ENCODE measurements at regions not wholly inside any gene's neighbourhood (a gene's known extent, or its start where the extent isn't known, plus 50 kb on each side); places are given as distances from the start of the nearest gene placed in this dataset.

DNA sequence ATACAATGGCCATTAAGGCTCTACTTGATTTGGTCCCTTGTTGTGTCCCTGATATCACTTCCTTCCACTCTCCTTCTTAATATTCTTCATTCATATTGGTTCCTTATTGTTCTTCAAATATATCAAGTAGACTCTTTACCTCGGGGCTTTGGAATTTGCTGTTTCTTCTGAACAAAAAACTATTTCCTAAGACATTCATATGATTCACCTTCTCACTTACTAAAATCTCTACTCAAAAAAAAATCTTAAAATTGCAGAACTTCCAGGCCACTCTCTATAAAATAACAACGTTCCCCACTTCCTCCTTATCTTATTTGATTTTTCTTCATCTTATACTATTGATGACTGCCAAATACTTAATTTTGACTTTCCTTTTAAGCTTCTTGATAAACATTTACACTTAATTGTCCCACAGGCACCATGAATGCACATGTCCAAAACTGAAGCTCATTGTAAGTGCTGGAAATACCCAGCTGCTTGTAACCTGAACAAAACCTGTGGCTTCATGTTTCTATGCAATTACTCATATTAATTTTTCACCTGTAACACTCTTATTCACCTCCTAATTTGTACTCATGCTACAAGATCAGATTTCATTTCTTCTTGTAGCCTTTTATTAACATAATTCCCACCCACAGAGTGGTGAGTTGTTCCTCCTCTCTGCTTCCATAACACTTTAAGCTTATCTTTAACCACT, 58.4 kb upstream of the NUDT12 start:
- DNase-seq: no peak

DNA sequence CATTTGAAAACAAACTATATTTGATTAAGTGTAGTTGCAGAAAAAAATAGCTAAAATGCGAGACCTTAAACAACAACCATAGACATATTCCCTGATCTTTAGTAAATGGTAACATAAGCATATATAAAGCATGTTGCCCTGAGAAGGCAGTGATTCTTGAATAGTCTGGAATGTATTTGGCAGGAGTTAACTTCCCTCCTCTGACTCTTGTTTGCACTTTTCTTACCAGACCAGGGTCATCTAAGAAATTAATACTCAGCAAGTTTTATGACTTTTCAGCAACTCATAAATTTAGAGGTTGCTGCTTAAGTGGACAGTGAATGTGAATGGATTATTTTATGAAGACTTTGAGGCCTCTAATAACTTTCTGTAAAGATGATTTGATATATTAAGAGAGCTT, 55.3 kb upstream of the NUDT12 start:
- no peak for DNase-seq

DNA sequence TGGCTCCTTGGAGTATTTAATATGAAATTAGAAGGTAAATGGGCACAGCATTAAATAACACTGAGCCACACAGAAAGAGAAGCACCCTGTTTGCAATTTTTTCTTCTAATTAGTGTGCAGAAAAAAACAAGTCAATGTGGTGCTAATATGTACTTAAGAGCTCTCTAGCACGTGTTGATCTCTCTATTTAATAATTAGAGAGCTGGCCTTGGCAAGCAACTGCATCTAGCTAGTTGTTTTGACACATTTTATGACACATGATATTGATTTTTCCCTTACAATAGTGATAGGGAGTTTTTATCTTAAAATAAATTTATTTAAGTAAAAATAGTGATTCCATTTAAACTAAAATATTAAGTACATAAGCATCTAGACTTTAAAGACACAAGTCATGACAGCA, 54.5 kb upstream of the NUDT12 start:
- DNase-seq: peak; percentile 2

DNA sequence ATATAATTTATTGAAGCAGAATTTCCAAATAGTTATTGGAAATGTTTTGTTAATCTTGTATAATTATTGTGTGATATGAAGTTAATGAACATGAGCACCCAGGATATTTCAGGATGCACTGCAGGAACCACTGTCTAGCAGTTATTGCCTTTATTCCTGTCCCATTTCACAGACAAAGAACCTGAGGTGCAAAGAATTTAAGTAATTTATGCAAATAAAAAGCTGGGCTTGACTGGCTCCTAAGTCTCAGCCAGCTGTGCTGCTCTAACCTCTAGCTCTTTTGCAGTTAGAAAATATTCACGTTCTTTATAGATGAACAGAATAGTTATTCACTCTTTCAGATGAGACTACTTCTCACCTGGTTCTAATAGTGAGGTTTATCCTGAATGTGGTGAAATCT, 50.0 kb upstream of the NUDT12 start:
- no peak for DNase-seq
